Heart left ventricle (tissue), 13 donors: ENCODE measurements at regions not wholly inside any gene's neighbourhood (a gene's known extent, or its start where the extent isn't known, plus 50 kb on each side); places are given as distances from the start of the nearest gene placed in this dataset.

Experiments used
- POLR2A ChIP-seq, 2 donors: fragments of 450-650 bp; IDR thresholded peaks; one replicate each; pipeline ENCODE4 v1.6.1; 2017; ENCODE audit warnings: antibody characterized with exemption in 2 of 2, mild to moderate bottlenecking in 2 of 2, moderate library complexity in 2 of 2
- TF ChIP-seq, protein P1 (sequence below), 12 donors: fragments of 200-600 bp; sonication (generic) in 4 of 12; IDR thresholded peaks; one replicate each; pipeline versions ENCODE4 v1.5.0 to v1.8.0; 2018 to 2022; ENCODE audit warnings: antibody characterized with exemption in 12 of 12, mild to moderate bottlenecking in 5 of 12
- donor health status: ischemic (EF 13 %, LVEDD 7.1; RV severe dilation, severe dysfunction).
- donor health status: DM: no; HTN: yes; CAD: no.
- donor health status: DM: no; HTN: no; CAD: no.
- donor health status: ischemic (EF 25% LVEDD 6.9; RV normal size, moderate dysfunction).
- donor health status: ischemic (EF 25% LVEDD 5.7; RV mildly dilated, moderate dysfunction).
- donor health status: ischemic (EF 35%, LVEDD 5.7; RV mildly dilated, moderate dysfunction).
- donor health status: nonischemic (EF 11% LVEDD 7.7; RV severe dilation, severe dysfunction).
- donor health status: DM: yes; HTN: yes; CAD: no.
- donor health status: PGD.
- donor health status: ischemic (EF 29% LVEDD 5.4; RV normal size, mild dysfunction).
- donor health status: nonischemic (EF 23%, LVEDD 6.1; RV moderate dilation, normal function).

DNA sequence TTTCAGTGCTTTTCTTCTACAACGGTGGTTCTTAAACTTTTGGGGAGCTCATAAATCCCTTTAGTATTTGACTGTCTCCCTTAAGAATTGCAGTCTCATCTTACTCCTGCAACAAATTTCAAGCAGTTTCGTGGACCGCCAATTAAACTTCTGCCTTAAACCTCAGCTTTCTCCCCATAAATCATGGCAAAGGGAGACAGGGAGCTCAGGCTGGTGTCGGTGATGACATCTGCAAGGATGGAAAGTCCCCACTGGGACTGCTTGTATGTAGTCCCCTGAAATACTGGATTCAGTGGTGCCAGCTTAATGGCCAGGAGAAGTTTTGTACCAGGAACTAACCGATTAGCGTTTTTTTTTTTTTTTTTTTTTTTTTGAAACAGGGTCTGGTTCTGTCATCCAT lies 148.7 kb upstream of the ITGA6 start:
- no peak for TF ChIP-seq POLR2A (IDR thresholded peaks at IDR 0.05)
- TF ChIP-seq, protein P1, sequence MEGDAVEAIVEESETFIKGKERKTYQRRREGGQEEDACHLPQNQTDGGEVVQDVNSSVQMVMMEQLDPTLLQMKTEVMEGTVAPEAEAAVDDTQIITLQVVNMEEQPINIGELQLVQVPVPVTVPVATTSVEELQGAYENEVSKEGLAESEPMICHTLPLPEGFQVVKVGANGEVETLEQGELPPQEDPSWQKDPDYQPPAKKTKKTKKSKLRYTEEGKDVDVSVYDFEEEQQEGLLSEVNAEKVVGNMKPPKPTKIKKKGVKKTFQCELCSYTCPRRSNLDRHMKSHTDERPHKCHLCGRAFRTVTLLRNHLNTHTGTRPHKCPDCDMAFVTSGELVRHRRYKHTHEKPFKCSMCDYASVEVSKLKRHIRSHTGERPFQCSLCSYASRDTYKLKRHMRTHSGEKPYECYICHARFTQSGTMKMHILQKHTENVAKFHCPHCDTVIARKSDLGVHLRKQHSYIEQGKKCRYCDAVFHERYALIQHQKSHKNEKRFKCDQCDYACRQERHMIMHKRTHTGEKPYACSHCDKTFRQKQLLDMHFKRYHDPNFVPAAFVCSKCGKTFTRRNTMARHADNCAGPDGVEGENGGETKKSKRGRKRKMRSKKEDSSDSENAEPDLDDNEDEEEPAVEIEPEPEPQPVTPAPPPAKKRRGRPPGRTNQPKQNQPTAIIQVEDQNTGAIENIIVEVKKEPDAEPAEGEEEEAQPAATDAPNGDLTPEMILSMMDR (IDR thresholded peaks at IDR 0.05), result no peak
